Bone marrow (tissue), 2 donors: ENCODE measurements at regions not wholly inside any gene's neighbourhood (a gene's known extent, or its start where the extent isn't known, plus 50 kb on each side); places are given as distances from the start of the nearest gene placed in this dataset.

ENCODE experiments used
- DNase-seq, 2 donors: peaks; one replicate each; lab custom pipeline; 2025; lab: John Stamatoyannopoulos, UW

DNA sequence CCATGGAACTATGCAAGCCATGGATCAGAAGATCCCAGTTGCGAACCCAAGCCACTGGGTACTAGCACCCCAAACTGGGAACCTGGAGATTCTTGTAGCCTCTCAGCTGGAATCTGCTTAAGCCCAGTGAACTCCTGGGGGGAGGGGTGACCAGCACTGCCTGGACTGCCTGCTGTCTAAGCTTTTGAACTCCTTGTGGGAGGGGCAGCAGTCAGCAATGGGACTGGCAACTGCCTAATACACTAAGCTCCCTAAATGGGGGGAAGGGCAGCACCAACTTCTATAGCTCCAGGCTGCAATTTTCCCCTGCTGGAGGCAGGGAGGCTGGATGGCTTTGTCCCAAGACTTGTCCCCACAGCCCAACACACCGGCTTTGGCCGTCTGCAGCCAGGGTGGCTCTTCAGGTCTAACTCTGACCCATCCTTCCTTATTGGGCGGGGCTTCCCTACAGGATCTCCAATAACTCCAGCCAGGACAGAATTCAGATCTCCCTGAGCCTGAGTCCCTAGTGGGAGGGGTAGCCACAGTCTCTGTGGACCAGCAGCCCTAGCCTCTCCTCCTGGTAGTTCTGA lies 485.1 kb downstream of the SOX5 start:
- DNase-seq = no peak

DNA sequence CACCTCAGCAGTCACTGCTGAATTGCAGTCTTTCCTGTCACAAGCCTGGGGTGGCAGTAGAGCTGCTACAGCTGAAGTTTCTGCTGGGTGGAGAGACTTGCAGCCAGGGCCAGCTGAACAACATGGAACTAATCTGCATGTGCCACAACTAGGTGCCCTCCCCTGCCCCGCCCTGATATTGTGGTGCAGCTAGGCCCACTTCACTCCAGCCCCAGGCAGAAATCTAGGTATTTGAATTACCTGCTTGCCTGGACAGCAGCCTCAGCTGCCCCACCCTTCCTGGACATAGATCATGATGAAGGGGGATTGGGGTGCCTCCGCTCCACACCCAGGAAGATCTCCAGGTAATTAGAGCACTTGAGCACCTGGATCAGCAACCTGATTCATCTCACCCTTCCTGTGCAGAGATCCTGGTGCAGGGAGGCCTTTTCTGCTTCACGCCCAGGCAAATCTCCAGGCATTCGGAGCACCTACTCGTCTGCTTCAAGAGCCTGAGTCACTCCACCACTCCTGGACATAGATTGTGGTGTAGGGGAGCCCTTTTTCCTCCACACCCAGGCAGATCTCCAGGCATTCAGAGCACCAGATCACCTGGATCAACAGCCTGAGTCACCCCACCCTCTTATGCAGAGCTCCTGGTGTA lies 477.0 kb downstream of the SOX5 start:
- DNase-seq = no peak

DNA sequence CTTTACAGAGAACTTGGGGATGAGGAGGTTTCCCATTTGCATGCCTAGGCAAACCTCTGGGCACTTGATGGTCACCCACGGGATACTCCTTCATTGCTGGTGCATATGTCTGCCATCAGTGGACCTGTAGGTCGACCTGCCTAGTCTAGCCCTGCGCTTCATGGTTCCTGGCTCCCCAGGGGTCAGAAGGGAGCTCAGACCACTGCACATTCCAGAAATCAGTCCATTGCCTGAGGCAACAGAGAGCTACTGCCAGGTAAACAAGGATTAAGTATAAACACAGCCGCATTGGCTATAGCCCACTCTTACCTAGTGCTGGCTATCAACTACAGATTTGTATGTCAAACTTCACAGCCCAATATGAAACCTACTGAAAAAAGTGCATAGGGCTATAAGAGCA lies 476.4 kb downstream of the SOX5 start:
- no peak for DNase-seq

DNA sequence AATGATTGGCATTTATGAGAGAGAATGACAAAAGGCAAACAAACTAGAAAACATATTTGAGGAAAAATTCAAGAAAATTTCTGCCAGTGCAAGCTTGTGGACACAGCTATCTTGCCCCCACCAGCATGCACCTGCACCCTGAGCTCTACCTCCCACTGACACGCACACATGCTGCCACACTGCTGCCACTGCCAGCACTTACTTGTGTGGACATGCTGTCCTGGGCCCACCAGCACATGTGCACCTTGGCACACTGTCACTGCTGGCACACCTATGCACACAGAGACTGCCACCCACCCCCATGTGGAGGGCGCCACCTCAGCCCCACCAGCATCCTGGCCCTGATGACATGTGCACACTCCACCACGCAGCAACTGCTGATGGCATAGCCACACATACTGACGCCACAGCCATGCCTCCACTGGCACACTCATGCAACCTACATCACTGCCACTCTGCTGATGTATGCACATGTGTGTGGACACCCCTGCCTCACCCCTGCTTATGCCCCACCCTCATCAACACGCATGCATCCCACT lies 475.0 kb downstream of the SOX5 start:
- DNase-seq = no peak
